ENCODE measurements at regions not wholly inside any gene's neighbourhood (a gene's known extent, or its start where the extent isn't known, plus 50 kb on each side); places are given as distances from the start of the nearest gene placed in this dataset.

DNA sequence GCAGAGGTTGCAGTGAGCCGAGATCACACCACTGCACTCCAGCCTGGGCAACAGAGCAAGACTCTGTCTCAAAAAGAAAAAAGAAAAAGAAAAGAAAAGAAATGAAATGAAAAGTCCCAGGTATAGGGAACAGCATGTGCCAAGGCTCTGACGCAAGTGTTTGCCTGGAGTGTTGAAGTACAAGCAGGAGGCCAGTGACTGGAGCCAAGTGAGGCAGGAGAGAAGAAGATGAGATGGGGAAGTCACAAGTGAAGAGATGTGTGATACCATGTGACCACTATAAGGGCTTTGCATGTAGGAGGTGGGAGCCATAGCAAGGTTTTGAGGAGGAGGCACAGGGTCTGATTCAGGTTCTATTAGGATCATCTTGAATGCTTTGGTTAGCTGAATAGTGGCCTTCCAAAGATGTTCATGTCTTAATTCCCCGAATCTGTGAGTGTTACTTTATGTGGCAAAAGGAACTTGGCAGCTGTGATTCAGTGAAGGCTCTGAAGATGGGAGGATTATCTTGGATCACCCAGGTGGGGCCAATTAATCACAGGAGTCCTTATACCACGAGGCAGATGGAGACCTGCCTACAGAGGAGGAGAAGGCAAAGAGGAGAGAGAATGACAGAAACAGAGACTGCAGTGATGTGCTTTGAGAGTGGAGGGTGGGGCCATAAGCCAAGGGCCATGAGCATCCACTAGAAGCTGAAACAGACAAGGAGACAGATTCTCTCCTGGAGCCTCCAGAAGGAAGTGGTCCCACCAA, 91.1 kb upstream of the PTPN1 start:
- TF ChIP-seq, protein P1, sequence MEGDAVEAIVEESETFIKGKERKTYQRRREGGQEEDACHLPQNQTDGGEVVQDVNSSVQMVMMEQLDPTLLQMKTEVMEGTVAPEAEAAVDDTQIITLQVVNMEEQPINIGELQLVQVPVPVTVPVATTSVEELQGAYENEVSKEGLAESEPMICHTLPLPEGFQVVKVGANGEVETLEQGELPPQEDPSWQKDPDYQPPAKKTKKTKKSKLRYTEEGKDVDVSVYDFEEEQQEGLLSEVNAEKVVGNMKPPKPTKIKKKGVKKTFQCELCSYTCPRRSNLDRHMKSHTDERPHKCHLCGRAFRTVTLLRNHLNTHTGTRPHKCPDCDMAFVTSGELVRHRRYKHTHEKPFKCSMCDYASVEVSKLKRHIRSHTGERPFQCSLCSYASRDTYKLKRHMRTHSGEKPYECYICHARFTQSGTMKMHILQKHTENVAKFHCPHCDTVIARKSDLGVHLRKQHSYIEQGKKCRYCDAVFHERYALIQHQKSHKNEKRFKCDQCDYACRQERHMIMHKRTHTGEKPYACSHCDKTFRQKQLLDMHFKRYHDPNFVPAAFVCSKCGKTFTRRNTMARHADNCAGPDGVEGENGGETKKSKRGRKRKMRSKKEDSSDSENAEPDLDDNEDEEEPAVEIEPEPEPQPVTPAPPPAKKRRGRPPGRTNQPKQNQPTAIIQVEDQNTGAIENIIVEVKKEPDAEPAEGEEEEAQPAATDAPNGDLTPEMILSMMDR (IDR thresholded peaks at IDR 0.05; ENCODE audit: low read depth, low read length): no peak
- no peak for DNase-seq (ENCODE audit: extremely low read depth, low read depth)

DNA sequence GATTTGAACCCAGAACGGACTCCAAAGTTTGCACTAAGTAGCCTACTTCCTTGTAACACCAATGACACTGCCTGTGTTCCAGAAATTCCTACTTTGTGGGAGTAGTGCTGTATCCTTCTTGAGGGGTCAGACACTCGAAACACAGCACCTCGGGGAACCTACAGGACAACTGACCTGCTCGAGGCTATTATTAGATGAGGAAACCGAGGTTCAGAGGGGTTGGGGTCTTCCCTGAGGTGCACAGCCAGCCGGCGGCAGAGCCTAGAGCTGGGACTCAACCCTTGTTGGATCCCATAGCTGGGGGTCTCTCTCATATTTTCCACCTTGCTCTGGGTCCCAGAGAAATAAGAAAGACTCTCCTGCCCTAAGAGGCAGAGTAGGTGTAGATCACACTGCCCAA, 89.8 kb upstream of the PTPN1 start:
- no peak for DNase-seq (ENCODE audit: extremely low read depth, low read depth)
- TF ChIP-seq, protein P1 (IDR thresholded peaks at IDR 0.05; ENCODE audit: low read depth, low read length): no peak

DNA sequence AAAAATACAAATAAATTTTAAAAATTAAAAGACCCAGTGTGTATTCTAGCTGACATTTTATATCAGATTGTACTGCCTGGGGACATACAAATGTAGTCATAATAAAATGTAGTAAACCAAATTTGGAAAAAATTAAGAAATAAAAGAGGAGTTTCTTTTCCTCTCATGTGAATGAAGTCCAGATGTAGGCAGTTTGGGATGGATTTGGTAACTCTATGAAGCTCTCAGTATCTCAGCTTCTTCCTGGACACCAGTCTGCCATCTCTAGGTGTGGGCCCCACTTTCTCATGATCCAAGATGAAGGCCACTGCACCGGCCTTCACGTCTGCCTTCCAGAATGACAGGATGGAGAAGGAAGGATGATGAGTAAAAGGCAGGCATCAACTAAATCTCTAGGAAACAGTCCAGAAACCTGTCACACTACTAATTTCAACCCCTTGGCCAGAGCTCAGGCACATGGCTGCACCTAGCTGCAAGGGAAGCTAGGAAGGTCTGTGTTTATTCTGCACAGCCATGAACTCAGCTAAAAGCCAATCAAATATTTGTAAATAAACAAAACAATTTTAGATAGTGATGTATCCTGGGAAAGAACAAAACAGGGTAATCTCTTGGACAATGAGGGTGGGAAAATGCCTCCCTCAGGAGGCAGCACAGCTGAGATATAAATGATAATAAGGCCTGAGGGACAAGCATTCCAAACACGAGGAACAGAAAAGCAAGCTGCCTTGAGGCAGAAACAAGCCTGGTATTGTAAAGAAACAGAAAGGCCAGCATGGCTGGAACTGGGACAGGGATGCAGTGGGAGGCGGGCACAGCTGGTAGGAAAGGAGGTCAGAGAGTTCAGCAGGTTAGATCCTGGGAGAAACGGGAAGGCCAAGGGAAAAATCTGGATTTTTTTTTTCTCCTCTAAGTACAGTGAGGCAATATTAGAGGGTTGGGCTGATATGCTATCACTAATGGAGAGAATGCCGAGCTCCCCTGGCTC, 88.5 kb upstream of the PTPN1 start:
- DNase-seq (ENCODE audit: extremely low read depth, low read depth): no peak
- TF ChIP-seq, protein P1 (IDR thresholded peaks at IDR 0.05; ENCODE audit: low read depth, low read length): no peak

DNA sequence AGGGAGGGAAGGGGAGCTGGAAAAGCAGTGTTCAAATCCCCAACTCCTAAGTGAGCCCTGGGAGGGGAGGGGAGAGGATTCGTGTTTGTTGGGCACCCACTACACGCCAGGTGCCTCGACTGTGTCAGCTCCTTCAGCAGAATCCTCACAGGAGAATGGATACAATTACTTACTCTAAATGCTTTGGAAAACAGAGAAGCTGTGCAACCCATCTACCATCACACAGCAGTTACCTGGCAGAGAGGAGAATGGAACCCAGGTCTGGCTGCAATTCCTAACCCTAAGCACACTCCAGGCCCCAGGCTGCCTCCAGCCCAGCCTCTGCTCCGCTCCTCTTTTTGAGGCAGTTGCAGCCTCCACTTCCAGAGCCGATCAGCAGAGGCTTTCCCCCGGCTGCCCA, 86.4 kb upstream of the PTPN1 start:
- TF ChIP-seq, protein P1 (IDR thresholded peaks at IDR 0.05; ENCODE audit: low read depth, low read length): no peak
- DNase-seq (ENCODE audit: extremely low read depth, low read depth): no peak

DNA sequence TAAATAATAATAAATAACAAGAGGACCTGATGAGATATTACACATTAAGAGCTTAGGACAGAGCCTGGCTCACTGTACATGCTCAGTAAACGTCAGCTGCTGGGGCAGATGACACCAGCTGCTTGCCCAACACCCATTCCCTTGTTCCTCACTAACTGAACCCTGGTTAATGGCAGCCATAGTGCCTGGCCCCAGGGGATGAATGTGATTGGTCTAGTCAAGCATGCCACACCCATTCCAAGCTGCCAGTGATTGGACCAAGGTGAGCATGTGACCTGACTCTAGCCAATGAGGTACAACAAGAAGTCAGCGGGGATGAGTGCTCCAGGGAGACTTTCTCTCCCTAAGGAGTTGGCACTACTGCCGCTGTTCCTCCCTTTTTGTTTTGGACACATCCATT, 85.1 kb upstream of the PTPN1 start:
- no peak for DNase-seq (ENCODE audit: extremely low read depth, low read depth)
- TF ChIP-seq, protein P1 (IDR thresholded peaks at IDR 0.05; ENCODE audit: low read depth, low read length): no peak

DNA sequence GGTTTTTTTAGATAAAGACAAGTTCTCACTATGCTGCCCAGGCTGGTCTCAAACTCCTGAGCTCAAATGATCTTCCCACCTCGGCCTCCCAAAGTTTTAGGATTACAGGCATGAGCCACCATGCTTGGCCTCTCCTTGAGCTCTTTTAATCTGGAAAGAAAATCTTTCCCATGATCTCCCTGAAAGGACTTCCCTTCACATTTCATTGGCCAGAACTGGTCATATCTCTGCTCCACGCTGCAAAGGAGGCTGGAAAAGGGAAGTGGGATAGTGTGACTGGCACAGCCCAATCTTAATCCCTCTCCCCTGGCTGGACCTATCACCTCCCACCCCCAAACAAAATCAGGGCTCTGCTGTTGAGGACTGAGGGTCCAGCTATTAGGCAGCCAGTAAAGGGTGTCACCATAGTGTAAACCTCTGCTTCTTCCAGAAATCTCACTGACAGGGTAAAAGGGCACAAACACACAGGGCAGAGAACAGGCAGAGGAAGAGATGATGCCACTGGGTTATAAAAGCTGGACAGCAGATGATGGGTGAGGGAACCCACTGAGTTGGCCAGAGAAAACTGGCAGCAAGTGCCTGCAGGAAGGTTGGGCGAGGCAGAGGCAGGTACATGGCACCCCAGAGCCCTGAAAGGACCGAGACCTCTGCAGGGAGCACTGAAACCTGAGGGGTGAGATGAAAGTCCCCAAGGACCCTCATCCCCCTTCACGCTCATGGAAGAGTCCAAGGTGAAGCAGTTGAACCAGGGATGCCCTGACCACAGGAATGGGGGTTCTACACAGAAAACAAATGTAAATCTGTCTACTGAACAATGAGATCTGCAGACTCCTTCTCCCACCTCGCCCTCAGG, 83.1 kb upstream of the PTPN1 start:
- DNase-seq (ENCODE audit: extremely low read depth, low read depth): no peak
- TF ChIP-seq, protein P1 (IDR thresholded peaks at IDR 0.05; ENCODE audit: low read depth, low read length): no peak
